ENCODE measurements at regions not wholly inside any gene's neighbourhood (a gene's known extent, or its start where the extent isn't known, plus 50 kb on each side); places are given as distances from the start of the nearest gene placed in this dataset.

GRCh38 chr13:62524061-62524460 lies 1108.4 kb upstream of the PCDH20 start:
- H3K27me3 ChIP-seq (ENCODE audit: insufficient read depth, low read depth, severe bottlenecking): no peaks in the 10 kb centered on the region
- TF ChIP-seq, protein P1, sequence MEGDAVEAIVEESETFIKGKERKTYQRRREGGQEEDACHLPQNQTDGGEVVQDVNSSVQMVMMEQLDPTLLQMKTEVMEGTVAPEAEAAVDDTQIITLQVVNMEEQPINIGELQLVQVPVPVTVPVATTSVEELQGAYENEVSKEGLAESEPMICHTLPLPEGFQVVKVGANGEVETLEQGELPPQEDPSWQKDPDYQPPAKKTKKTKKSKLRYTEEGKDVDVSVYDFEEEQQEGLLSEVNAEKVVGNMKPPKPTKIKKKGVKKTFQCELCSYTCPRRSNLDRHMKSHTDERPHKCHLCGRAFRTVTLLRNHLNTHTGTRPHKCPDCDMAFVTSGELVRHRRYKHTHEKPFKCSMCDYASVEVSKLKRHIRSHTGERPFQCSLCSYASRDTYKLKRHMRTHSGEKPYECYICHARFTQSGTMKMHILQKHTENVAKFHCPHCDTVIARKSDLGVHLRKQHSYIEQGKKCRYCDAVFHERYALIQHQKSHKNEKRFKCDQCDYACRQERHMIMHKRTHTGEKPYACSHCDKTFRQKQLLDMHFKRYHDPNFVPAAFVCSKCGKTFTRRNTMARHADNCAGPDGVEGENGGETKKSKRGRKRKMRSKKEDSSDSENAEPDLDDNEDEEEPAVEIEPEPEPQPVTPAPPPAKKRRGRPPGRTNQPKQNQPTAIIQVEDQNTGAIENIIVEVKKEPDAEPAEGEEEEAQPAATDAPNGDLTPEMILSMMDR (IDR thresholded peaks at IDR 0.05; ENCODE audit: low read depth, low read length): no peak
- no peaks in the 10 kb centered on the region for H3K9me3 ChIP-seq (ENCODE audit: severe bottlenecking)
- DNase-seq: no peak
- H3K27ac ChIP-seq: no peak overlapping the region
- no peaks in the 10 kb centered on the region for H3K36me3 ChIP-seq
- no peak overlapping the region for H3K4me3 ChIP-seq (ENCODE audit: low read depth, low read length)

DNA sequence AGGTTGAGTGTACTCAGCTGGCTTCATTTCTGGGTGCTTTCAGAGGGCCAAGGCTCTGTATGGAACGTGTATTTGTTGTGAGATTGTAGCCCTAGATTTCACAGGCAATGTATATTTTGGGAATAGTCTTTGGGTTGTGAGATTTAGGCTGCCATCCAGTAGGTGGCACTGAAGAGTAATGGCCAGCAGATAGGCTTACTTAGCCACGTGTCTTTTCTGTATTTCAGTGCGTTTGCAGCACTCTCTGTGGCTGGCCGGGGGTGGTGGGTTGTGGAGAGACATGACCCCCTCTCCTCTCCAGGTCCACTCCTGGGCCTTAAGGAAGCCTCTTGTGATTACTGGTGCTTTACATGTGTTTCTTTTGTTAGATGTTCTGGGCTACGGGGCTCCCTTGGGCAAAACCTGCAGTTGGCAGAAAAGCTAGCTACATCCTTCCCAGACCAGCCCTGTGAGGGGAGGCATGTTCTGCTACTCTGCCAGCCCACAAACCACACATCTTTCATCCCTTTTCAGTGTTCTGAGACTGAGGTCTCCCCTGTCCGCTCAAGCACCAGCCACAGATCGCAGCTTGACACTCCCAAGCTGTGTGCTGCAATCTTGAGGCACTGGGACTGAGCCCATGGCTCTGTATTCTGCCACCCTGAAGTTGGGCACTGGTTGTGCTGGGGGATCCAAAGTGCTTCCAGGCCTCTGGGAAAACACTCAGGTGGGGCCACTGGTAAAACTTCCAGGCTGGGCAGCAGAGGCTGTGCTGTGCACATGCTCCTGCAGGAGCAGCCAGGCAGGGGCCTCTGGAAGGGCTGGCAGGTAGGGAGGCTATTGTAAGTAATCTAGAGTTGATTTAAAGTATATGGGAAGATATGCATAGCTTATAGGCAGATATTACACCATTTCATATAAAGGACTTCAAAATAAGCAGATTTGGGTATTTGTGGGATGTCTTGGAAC lies 1096.8 kb upstream of the PCDH20 start:
- Histone ChIP-seq H3K4me3 (ENCODE audit: low read depth, low read length) (no peak overlapping the region), H3K27ac (no peak overlapping the region), H3K9me3 (ENCODE audit: severe bottlenecking) (no peaks in the 10 kb centered on the region), H3K36me3 (no peaks in the 10 kb centered on the region), H3K27me3 (ENCODE audit: insufficient read depth, low read depth, severe bottlenecking) (no peaks in the 10 kb centered on the region)
- peak; percentile 20 for DNase-seq
- TF ChIP-seq, protein P1 (IDR thresholded peaks at IDR 0.05; ENCODE audit: low read depth, low read length): peak; percentile 59

DNA sequence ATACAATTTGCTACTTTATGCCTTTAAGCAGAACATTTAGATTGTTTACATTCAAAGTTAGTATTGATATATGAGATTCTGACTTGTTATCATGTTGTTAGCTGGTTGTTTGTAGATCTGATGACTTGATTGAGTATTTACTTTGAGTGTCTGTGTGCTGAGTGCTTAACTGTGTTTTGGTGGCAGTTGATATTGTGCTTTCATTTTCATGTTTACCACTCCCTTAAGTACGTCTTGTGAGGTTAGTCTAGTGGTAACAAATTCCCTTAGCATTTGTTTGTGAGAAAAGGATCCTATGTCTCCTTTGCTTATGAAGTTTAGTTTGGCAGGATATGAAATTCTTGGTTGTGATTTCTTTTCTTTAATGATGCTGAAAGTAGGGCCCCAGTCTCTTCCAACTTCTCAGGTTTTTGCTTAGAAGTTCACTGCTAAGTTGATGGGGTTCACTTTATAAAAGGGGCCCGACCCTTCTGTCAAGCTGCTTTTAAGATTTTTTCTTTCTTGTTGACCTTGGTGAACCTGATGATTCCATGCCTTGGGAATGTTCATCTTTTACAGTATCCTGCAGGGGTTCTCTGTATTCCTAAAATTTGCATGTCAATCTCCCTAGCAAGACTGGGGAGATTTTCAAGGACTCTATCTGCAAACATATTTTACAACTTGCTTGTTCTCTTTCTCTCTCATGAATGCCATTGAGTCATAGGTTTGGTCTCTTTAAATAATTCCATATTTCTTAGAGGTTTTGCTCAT lies 1095.4 kb upstream of the PCDH20 start:
- no peaks in the 10 kb centered on the region for H3K36me3 ChIP-seq
- no peak overlapping the region for H3K4me3 ChIP-seq (ENCODE audit: low read depth, low read length)
- TF ChIP-seq, protein P1 (IDR thresholded peaks at IDR 0.05; ENCODE audit: low read depth, low read length): no peak
- no peak for DNase-seq
- no peak overlapping the region for H3K27ac ChIP-seq
- no peaks in the 10 kb centered on the region for H3K27me3 ChIP-seq (ENCODE audit: insufficient read depth, low read depth, severe bottlenecking)
- H3K9me3 ChIP-seq (ENCODE audit: severe bottlenecking): no peaks in the 10 kb centered on the region

GRCh38 chr13:62502588-62502987 lies 1086.9 kb upstream of the PCDH20 start:
- H3K4me3 ChIP-seq (ENCODE audit: low read depth, low read length): no peak overlapping the region
- no peaks in the 10 kb centered on the region for H3K36me3 ChIP-seq
- no peaks in the 10 kb centered on the region for H3K27me3 ChIP-seq (ENCODE audit: insufficient read depth, low read depth, severe bottlenecking)
- H3K27ac ChIP-seq: no peak overlapping the region
- no peak for DNase-seq
- H3K9me3 ChIP-seq (ENCODE audit: severe bottlenecking): no peaks in the 10 kb centered on the region
- TF ChIP-seq, protein P1 (IDR thresholded peaks at IDR 0.05; ENCODE audit: low read depth, low read length): no peak

DNA sequence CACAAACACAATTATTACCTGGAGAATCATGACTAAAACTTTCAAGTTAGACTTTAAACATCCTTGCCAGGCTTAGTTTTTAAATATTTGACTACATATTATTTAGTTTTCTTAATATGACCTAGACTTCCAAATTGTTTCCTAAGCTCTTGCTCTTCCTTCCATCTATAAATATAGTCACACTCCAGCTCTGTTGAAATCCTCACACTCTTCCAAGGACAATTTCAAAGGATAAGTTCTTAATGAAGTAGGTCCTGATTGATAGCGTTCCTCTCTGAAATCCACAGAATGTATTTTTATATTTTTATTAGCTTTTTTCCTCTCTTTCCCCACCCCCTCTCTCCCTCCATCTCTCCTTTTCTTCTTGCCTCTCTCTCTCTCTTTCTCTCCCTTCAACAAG lies 1074.1 kb upstream of the PCDH20 start:
- no peak for DNase-seq
- TF ChIP-seq, protein P1 (IDR thresholded peaks at IDR 0.05; ENCODE audit: low read depth, low read length): no peak

More for the DNA sequence above, 1074.1 kb upstream of the PCDH20 start:
- Histone ChIP-seq H3K27ac (no peak overlapping the region), H3K4me3 (ENCODE audit: low read depth, low read length) (no peak overlapping the region), H3K36me3 (no peaks in the 10 kb centered on the region), H3K27me3 (ENCODE audit: insufficient read depth, low read depth, severe bottlenecking) (no peaks in the 10 kb centered on the region), H3K9me3 (ENCODE audit: severe bottlenecking) (no peaks in the 10 kb centered on the region)
